ENCODE measurements at regions not wholly inside any gene's neighbourhood (a gene's known extent, or its start where the extent isn't known, plus 50 kb on each side); places are given as distances from the start of the nearest gene placed in this dataset.

- DNase-seq, result no peak
Observed at GRCh38 chr9:99282406-99282805, 60.3 kb downstream of the SEC61B start.

GRCh38 chr9:99285965-99286364 is 63.9 kb downstream of the SEC61B start:
- no peak for DNase-seq

- DNase-seq, result no peak
Observed at GRCh38 chr9:99286536-99286935, 64.5 kb downstream of the SEC61B start.

- DNase-seq, result no peak
Observed at GRCh38 chr9:99287641-99288040, 65.6 kb downstream of the SEC61B start.

- DNase-seq, result no peak
Observed at GRCh38 chr9:99288830-99289229, 66.7 kb downstream of the SEC61B start.

- no peak for DNase-seq
Observed at GRCh38 chr9:99294850-99295461, 72.9 kb downstream of the SEC61B start.

GRCh38 chr9:99296291-99296951 is 74.3 kb downstream of the SEC61B start:
- no peak for DNase-seq

- DNase-seq, result no peak
Observed at GRCh38 chr9:99298614-99299013, 76.5 kb downstream of the SEC61B start.

GRCh38 chr9:99299211-99300102 is 77.4 kb downstream of the SEC61B start:
- no peak for DNase-seq

- DNase-seq, result no peak
Observed at GRCh38 chr9:99300103-99300439, 78.0 kb downstream of the SEC61B start.

- DNase-seq, result no peak
Observed at GRCh38 chr9:99300603-99301002, 78.5 kb downstream of the SEC61B start.

GRCh38 chr9:99303177-99303576 is 81.1 kb downstream of the SEC61B start:
- no peak for DNase-seq

- no peak for DNase-seq
Observed at GRCh38 chr9:99305124-99305523, 83.0 kb downstream of the SEC61B start.

- no peak for DNase-seq
Observed at GRCh38 chr9:99305820-99306811, 84.0 kb downstream of the SEC61B start.

GRCh38 chr9:99307851-99308250 is 85.8 kb downstream of the SEC61B start:
- DNase-seq, result no peak

GRCh38 chr9:99309141-99309939 is 87.3 kb downstream of the SEC61B start:
- no peak for DNase-seq

- no peak for DNase-seq
Observed at GRCh38 chr9:99312736-99313135, 90.7 kb downstream of the SEC61B start.

- no peak for DNase-seq
Observed at GRCh38 chr9:99319048-99319447, 97.0 kb downstream of the SEC61B start.

- DNase-seq, result no peak
Observed at GRCh38 chr9:99322299-99322698, 100.2 kb downstream of the SEC61B start.

GRCh38 chr9:99326112-99326916 is 104.2 kb downstream of the SEC61B start:
- no peak for DNase-seq

- no peak for DNase-seq
Observed at GRCh38 chr9:99326917-99327189, 104.8 kb downstream of the SEC61B start.

All from stimulated activated CD4-positive, alpha-beta T cell treated with anti-CD3 and anti-CD28 coated beads, Interleukin-4, amount 100 ng/mL, for 24 hours (primary cell).